ENCODE measurements at regions not wholly inside any gene's neighbourhood (a gene's known extent, or its start where the extent isn't known, plus 50 kb on each side); places are given as distances from the start of the nearest gene placed in this dataset.

- H3K4me3 ChIP-seq (ENCODE audit: low read depth, low read length): no peak overlapping the region
- H3K27ac Mint-ChIP-seq: no peak overlapping the region
- peaks cover under 1% of the 10 kb centered on the region for H3K27me3 Mint-ChIP-seq
- H3K36me3 ChIP-seq (ENCODE audit: control insufficient read depth, insufficient read depth, low read length): no peaks in the 10 kb centered on the region
- H3K9me3 ChIP-seq (ENCODE audit: control insufficient read depth in 2 of 2, low read length in 2 of 2): no peaks in the 10 kb centered on the region
- ATAC-seq (ENCODE audit: low read depth in 2 of 2) (no peak), DNase-seq (no peak)
- H3K4me1 ChIP-seq (ENCODE audit: control insufficient read depth, insufficient read depth, low read length, poor library complexity, severe bottlenecking): no peaks in the 10 kb centered on the region
- peaks cover 0 to 2% (median 0%) of the 10 kb centered on the region in 7 donors for H3K9me3 Mint-ChIP-seq
- no peak overlapping the region for H3K4me3 Mint-ChIP-seq
- no peaks in the 10 kb centered on the region for H3K36me3 Mint-ChIP-seq
- H3K27me3 ChIP-seq (ENCODE audit: control insufficient read depth, insufficient read depth, low read length): peaks cover 4% of the 10 kb centered on the region
- H3K4me1 Mint-ChIP-seq: no peaks in the 10 kb centered on the region
- no peak overlapping the region for H3K27ac ChIP-seq (ENCODE audit: insufficient read depth, low read length, poor library complexity, severe bottlenecking)
Measured at GRCh38 chr6:155561966-155562364, 106.3 kb upstream of the NOX3 start.

- DNase-seq (no peak), ATAC-seq (ENCODE audit: low read depth in 2 of 2) (no peak)
- H3K27ac ChIP-seq (ENCODE audit: insufficient read depth, low read length, poor library complexity, severe bottlenecking): no peak overlapping the region
- H3K4me3 Mint-ChIP-seq: no peak overlapping the region
- H3K4me1 ChIP-seq (ENCODE audit: control insufficient read depth, insufficient read depth, low read length, poor library complexity, severe bottlenecking): no peaks in the 10 kb centered on the region
- H3K4me3 ChIP-seq (ENCODE audit: low read depth, low read length): no peak overlapping the region
- no peaks in the 10 kb centered on the region for H3K9me3 ChIP-seq (ENCODE audit: control insufficient read depth in 2 of 2, low read length in 2 of 2)
- H3K9me3 Mint-ChIP-seq: peaks cover 0 to 2% (median 0%) of the 10 kb centered on the region in 7 donors
- H3K36me3 Mint-ChIP-seq: no peaks in the 10 kb centered on the region
- H3K27ac Mint-ChIP-seq: no peak overlapping the region
- H3K4me1 Mint-ChIP-seq: no peaks in the 10 kb centered on the region
- peaks cover 4% of the 10 kb centered on the region for H3K27me3 ChIP-seq (ENCODE audit: control insufficient read depth, insufficient read depth, low read length)
- peaks cover 6% of the 10 kb centered on the region for H3K27me3 Mint-ChIP-seq
- no peaks in the 10 kb centered on the region for H3K36me3 ChIP-seq (ENCODE audit: control insufficient read depth, insufficient read depth, low read length)
Measured at GRCh38 chr6:155561257-155561965, 105.8 kb upstream of the NOX3 start.

GRCh38 chr6:155549928-155550327 lies 94.3 kb upstream of the NOX3 start:
- Mint-ChIP-seq H3K27ac (no peak overlapping the region), H3K4me1 (no peaks in the 10 kb centered on the region), H3K9me3 (peaks cover 0 to 2% (median 0%) of the 10 kb centered on the region in 7 donors), H3K36me3 (no peaks in the 10 kb centered on the region), H3K27me3 (peaks cover 14% of the 10 kb centered on the region), H3K4me3 (no peak overlapping the region)
- Histone ChIP-seq H3K4me3 (ENCODE audit: low read depth, low read length) (no peak overlapping the region), H3K4me1 (ENCODE audit: control insufficient read depth, insufficient read depth, low read length, poor library complexity, severe bottlenecking) (no peaks in the 10 kb centered on the region), H3K27ac (ENCODE audit: insufficient read depth, low read length, poor library complexity, severe bottlenecking) (no peak overlapping the region), H3K9me3 (ENCODE audit: control insufficient read depth in 2 of 2, low read length in 2 of 2) (no peaks in the 10 kb centered on the region), H3K36me3 (ENCODE audit: control insufficient read depth, insufficient read depth, low read length) (no peaks in the 10 kb centered on the region), H3K27me3 (ENCODE audit: control insufficient read depth, insufficient read depth, low read length) (no peaks in the 10 kb centered on the region)
- no peak for DNase-seq
- no peak for ATAC-seq (ENCODE audit: low read depth in 2 of 2)

DNA sequence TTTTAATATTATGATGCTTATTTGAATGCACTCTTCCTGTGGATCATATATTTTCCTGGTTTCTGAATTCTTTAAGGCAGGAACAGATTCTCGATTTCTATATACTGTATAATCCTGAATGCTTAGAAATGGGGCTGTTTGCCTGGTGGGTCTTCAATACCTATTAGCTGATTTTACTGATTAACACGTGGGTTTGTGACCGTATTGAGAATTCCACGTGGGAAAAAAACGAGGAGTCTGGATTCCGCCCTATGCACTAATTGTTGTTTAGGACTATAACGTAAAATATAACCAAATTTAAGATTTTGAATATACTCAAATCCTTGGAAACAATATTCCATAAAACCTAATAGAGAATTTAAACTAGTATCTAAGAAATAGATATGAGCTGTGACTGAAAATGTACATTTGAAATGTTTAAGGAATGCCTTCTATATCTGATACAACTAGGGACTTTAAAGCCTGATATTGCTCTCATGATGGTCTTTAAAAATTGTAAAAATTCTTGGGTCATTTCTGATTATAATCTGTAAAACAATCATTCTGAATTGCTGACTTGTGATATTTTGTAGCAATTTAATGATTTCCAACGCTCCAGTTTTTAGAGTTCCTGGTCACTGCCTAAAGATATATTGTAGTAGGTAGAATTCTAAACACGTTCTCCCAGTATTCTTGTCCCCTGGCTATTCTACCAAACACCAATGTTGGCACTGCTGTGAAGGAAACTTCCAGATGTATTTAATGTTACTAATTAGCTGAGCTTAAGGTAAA lies 93.6 kb upstream of the NOX3 start:
- Histone ChIP-seq H3K27me3 (ENCODE audit: control insufficient read depth, insufficient read depth, low read length) (no peaks in the 10 kb centered on the region), H3K4me1 (ENCODE audit: control insufficient read depth, insufficient read depth, low read length, poor library complexity, severe bottlenecking) (no peaks in the 10 kb centered on the region), H3K36me3 (ENCODE audit: control insufficient read depth, insufficient read depth, low read length) (no peaks in the 10 kb centered on the region), H3K4me3 (ENCODE audit: low read depth, low read length) (no peak overlapping the region), H3K9me3 (ENCODE audit: control insufficient read depth in 2 of 2, low read length in 2 of 2) (no peaks in the 10 kb centered on the region), H3K27ac (ENCODE audit: insufficient read depth, low read length, poor library complexity, severe bottlenecking) (no peak overlapping the region)
- Mint-ChIP-seq H3K27ac (no peak overlapping the region), H3K4me1 (no peaks in the 10 kb centered on the region), H3K27me3 (peaks cover 14% of the 10 kb centered on the region), H3K9me3 (peaks cover 0 to 2% (median 0%) of the 10 kb centered on the region in 7 donors), H3K36me3 (no peaks in the 10 kb centered on the region), H3K4me3 (no peak overlapping the region)
- ATAC-seq (ENCODE audit: low read depth in 2 of 2): no peak
- DNase-seq: no peak

DNA sequence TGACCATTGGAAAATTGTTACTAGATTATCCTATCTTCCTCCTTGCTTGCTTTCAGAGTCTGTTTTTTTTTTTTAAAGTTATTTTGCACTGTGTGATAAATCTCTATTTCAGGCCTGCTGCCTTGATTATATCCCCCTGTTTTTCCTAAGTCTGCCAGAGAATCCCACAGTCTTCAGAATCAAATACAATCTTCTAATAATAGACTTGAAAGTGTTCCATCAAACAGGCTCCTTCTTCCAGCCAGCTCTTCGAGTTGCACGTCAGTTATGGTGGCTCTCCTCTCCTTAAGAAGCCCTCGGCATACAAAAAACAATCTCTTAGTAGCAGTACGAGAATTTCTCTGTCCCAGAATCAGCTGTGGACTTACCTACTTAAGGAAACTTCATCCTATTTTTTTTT lies 92.9 kb upstream of the NOX3 start:
- Mint-ChIP-seq H3K36me3 (no peaks in the 10 kb centered on the region), H3K4me3 (no peak overlapping the region), H3K27me3 (peaks cover 12% of the 10 kb centered on the region), H3K4me1 (peaks cover 0 to under 1% (median 0%) of the 10 kb centered on the region in 4 donors), H3K9me3 (peaks cover 0 to 2% (median 0%) of the 10 kb centered on the region in 7 donors), H3K27ac (no peak overlapping the region)
- Histone ChIP-seq H3K9me3 (ENCODE audit: control insufficient read depth in 2 of 2, low read length in 2 of 2) (no peaks in the 10 kb centered on the region), H3K27ac (ENCODE audit: insufficient read depth, low read length, poor library complexity, severe bottlenecking) (no peak overlapping the region), H3K4me3 (ENCODE audit: low read depth, low read length) (no peak overlapping the region), H3K4me1 (ENCODE audit: control insufficient read depth, insufficient read depth, low read length, poor library complexity, severe bottlenecking) (no peaks in the 10 kb centered on the region), H3K36me3 (ENCODE audit: control insufficient read depth, insufficient read depth, low read length) (no peaks in the 10 kb centered on the region), H3K27me3 (ENCODE audit: control insufficient read depth, insufficient read depth, low read length) (no peaks in the 10 kb centered on the region)
- ATAC-seq (ENCODE audit: low read depth in 2 of 2): no peak
- no peak for DNase-seq

GRCh38 chr6:155544677-155545076 lies 89.0 kb upstream of the NOX3 start:
- Histone ChIP-seq H3K9me3 (ENCODE audit: control insufficient read depth in 2 of 2, low read length in 2 of 2) (no peaks in the 10 kb centered on the region), H3K4me1 (ENCODE audit: control insufficient read depth, insufficient read depth, low read length, poor library complexity, severe bottlenecking) (no peaks in the 10 kb centered on the region), H3K36me3 (ENCODE audit: control insufficient read depth, insufficient read depth, low read length) (no peaks in the 10 kb centered on the region), H3K27ac (ENCODE audit: insufficient read depth, low read length, poor library complexity, severe bottlenecking) (no peak overlapping the region), H3K4me3 (ENCODE audit: low read depth, low read length) (no peak overlapping the region), H3K27me3 (ENCODE audit: control insufficient read depth, insufficient read depth, low read length) (no peaks in the 10 kb centered on the region)
- no peak for DNase-seq
- Mint-ChIP-seq H3K9me3 (peaks cover 0 to 2% (median 0%) of the 10 kb centered on the region in 7 donors), H3K27ac (no peak overlapping the region), H3K27me3 (peaks cover 19% of the 10 kb centered on the region), H3K4me1 (peaks cover 0 to 5% (median 0%) of the 10 kb centered on the region in 4 donors), H3K4me3 (no peak overlapping the region), H3K36me3 (no peaks in the 10 kb centered on the region)
- no peak for ATAC-seq (ENCODE audit: low read depth in 2 of 2)

DNA sequence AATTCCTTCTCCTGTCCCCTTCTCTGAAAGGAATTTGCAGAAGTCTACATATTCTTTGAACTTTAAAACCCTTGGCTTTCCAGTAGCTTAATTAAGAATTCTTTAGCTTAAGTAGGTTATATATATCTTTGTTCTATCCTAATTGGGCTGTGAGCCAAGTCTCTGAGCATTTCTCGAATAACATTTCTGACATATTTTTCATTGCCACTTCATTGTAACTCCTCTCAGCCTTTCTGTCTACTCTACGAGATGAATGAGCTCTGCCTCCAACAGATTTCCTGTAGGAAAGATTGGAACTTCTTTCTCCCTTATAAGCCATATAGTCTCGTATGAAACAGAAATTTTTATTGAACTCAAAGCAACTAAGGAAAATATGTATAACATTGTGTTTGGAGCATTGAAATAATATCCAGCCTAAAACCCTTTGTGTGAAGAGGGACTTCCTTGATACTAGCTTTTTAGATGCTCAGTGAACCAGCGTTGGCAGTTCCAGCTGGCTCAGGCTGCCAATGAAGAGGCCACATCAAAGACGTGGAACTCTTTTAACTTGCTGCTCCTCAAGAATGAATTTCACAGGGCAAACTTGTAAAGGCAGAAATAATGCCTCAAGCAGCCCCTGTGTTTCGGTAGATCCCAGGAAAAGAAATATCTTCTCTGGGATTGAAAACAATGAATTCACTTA lies 87.7 kb upstream of the NOX3 start:
- Histone ChIP-seq H3K27me3 (ENCODE audit: control insufficient read depth, insufficient read depth, low read length) (no peaks in the 10 kb centered on the region), H3K9me3 (ENCODE audit: control insufficient read depth in 2 of 2, low read length in 2 of 2) (no peaks in the 10 kb centered on the region), H3K4me3 (ENCODE audit: low read depth, low read length) (no peak overlapping the region), H3K4me1 (ENCODE audit: control insufficient read depth, insufficient read depth, low read length, poor library complexity, severe bottlenecking) (no peaks in the 10 kb centered on the region), H3K36me3 (ENCODE audit: control insufficient read depth, insufficient read depth, low read length) (no peaks in the 10 kb centered on the region), H3K27ac (ENCODE audit: insufficient read depth, low read length, poor library complexity, severe bottlenecking) (no peak overlapping the region)
- H3K27me3 Mint-ChIP-seq: peaks cover 24% of the 10 kb centered on the region
- peaks cover 0 to 5% (median 0%) of the 10 kb centered on the region in 4 donors for H3K4me1 Mint-ChIP-seq
- peaks cover 0 to 1% (median 0%) of the 10 kb centered on the region in 7 donors for H3K9me3 Mint-ChIP-seq
- DNase-seq: no peak
- no peak overlapping the region for H3K27ac Mint-ChIP-seq
- H3K4me3 Mint-ChIP-seq: no peak overlapping the region
- no peaks in the 10 kb centered on the region for H3K36me3 Mint-ChIP-seq
- ATAC-seq (ENCODE audit: low read depth in 2 of 2): no peak

Measured in CD4-positive, CD25-positive, alpha-beta regulatory T cell (primary cell).